HG02852 (cell line): ENCODE measurements at regions not wholly inside any gene's neighbourhood (a gene's known extent, or its start where the extent isn't known, plus 50 kb on each side); places are given as distances from the start of the nearest gene placed in this dataset.

Experiments
- ATAC-seq: cut with Tn5 transposase; IDR thresholded peaks from one replicate; pipeline ENCODE4 v1.9.1; 2021; ENCODE audit warnings: mild to moderate bottlenecking, moderate library complexity; ENCODE audit not compliant: unreplicated experiment

DNA sequence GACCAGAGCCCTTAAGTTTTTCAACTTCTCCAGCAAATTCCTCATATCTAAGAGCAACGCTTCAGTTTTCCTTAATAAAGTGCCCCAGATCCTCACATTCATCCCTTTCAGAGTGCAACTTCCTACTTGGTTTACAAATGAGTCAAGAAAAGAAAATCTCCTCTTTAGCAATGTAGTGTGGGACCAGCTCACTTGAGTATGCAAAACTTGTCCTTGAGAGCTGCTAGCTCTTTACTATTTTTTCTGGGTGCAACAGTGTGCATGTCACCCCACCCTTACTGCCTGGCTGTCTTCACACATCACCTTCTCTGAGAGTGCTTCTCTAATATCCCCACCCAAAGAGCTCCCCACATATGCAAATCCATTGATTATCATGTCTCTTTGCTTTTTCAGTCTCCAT lies 203.1 kb upstream of the CAMK1G start:
- no peak for ATAC-seq

- no peak for ATAC-seq
These were observed 201.0 kb upstream of the CAMK1G start for GRCh38 chr1:209382231-209383100.

- ATAC-seq: no peak
These were observed 200.1 kb upstream of the CAMK1G start for GRCh38 chr1:209383422-209383821.

- ATAC-seq: no peak
These were observed 199.4 kb upstream of the CAMK1G start for GRCh38 chr1:209383907-209384709.

- ATAC-seq: no peak
These were observed 198.6 kb upstream of the CAMK1G start for GRCh38 chr1:209384710-209385550.

- no peak for ATAC-seq
These were observed 197.4 kb upstream of the CAMK1G start for GRCh38 chr1:209386156-209386555.

GRCh38 chr1:209387271-209387968 lies 196.1 kb upstream of the CAMK1G start:
- ATAC-seq: no peak

- ATAC-seq: no peak
These were observed 195.6 kb upstream of the CAMK1G start for GRCh38 chr1:209387969-209388329.

DNA sequence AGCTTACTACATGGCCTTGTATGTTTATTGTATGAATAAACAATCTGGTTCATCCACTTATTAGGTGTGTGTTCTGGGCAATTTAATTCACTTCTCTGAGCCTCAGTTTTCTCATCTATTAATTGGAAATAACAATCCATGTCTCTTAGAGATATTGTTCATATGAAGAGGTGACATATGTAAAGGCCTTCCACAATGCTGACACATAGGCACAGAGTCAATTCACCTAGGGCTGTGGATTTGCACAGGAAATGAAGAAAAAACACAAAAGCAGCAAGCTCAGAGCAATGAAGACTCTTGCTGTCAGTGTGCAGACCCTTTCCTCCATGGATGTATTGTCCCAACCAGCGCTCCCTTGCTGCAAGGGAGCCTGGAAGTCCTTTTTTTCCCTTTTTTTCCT lies 195.2 kb upstream of the CAMK1G start:
- ATAC-seq: no peak

DNA sequence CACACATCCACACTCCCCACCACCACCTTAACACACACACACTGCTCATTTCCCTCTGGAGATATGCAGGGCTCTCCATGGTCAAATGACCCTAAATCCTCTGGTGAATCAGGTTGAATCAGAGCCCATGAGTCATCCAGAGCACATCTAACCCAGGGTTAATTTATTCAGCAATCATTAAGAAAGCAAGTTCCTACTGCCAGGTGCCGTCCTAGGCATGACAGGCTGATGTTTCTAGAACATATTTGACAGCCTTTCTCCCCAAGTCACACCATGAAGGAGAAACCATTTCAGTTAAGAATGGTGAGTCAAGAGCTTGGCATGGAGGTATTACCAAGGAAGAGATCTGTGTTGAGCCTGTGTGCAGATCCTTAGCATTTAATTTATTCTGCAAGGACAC lies 194.3 kb upstream of the CAMK1G start:
- ATAC-seq: no peak

- no peak for ATAC-seq
These were observed 193.5 kb upstream of the CAMK1G start for GRCh38 chr1:209389975-209390374.

DNA sequence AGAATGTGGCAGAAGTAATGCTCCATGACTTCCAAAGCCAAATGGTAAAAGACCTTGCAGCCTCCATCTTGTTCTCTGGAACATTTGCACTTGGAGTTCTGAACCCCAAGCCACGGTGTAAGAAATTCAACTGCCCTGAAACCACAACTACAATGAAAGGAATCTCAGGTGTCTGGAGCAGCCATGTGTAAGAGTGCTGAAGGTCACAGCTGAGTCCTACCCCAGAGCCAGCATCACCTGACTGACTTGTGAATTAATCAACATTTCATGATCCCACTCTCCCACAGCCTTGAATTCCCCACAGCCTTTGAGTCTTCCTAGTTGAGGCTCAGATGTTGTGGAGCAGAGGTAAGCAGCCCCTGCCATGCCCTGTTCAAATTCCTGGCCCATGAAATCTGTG lies 192.8 kb upstream of the CAMK1G start:
- no peak for ATAC-seq

- no peak for ATAC-seq
These were observed 191.7 kb upstream of the CAMK1G start for GRCh38 chr1:209391792-209392191.

GRCh38 chr1:209395169-209395568 lies 188.3 kb upstream of the CAMK1G start:
- ATAC-seq: no peak

DNA sequence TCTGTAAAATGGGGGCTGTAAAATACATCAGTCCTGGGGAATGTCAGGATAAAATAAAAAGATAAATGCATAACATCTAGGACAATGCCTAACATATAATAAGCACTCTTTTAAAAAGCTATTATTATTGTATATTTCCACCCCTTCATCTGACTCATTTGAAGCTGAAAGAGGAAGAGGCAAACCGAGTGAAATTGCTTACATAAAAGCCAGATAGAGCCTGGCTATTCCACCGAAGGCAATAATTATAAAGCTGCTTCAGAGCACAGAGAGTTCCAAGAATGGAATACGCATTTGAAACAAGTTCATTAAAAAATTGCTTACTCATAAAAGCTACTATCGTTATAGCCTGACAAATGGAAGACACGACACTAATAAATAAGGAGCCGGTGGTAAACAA lies 186.1 kb upstream of the CAMK1G start:
- no peak for ATAC-seq

DNA sequence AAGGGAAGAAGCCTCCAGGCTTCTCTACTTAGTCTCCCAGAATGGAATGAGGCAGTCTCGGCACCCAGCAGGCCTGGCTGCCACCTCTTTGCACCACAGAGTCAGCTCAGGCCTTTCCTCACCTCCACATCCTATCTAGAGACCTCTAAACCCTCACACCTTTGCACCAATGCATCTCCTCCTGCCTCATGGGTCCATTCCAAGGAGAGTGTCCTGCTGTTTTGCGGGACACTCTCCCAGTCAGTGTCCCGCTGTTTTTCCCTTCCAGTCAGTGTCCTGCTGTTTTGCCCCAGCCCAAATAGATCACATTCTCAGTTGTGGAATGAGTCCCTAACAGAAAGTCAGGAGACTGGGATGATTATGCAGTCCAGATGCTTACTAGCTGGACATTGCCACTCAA lies 185.6 kb upstream of the CAMK1G start:
- no peak for ATAC-seq

- ATAC-seq: no peak
These were observed 185.1 kb upstream of the CAMK1G start for GRCh38 chr1:209398313-209398991.

- no peak for ATAC-seq
These were observed 183.7 kb upstream of the CAMK1G start for GRCh38 chr1:209399800-209400199.

GRCh38 chr1:209400351-209401220 lies 182.9 kb upstream of the CAMK1G start:
- no peak for ATAC-seq
